Mesendoderm (in vitro differentiated cells): ENCODE measurements at regions not wholly inside any gene's neighbourhood (a gene's known extent, or its start where the extent isn't known, plus 50 kb on each side); places are given as distances from the start of the nearest gene placed in this dataset.

Source experiments
- DNase-seq: peaks from one replicate; pipeline ENCODE4 v3.0.0; 2013
- H2AK5ac ChIP-seq: 2 replicates; pipeline ENCODE4 v1.6.1; 2013; ENCODE audit warnings: low read length, inconsistent platforms
- H2BK120ac ChIP-seq: 2 replicates; pipeline ENCODE4 v1.6.1; 2013; ENCODE audit warnings: low read depth, mild to moderate bottlenecking, low read length, moderate library complexity, mixed read lengths
- H2BK15ac ChIP-seq: replicated peaks from 2 replicates; pipeline ENCODE4 v1.6.1; 2013; ENCODE audit warnings: low read depth, mild to moderate bottlenecking, moderate library complexity
- H2BK5ac ChIP-seq: 2 replicates; pipeline ENCODE4 v1.6.1; 2013; ENCODE audit warnings: low read length, inconsistent platforms
- H3K18ac ChIP-seq: 2 replicates; pipeline ENCODE4 v1.6.1; 2013; ENCODE audit warnings: mild to moderate bottlenecking, low read length, mixed read lengths
- H3K23ac ChIP-seq: one replicate; pipeline ENCODE4 v1.6.1; 2013; ENCODE audit warnings: low read length
- H3K27ac ChIP-seq: 2 replicates; pipeline ENCODE4 v1.5.1; 2013; ENCODE audit warnings: low read depth, mild to moderate bottlenecking, inconsistent platforms, low read length, moderate library complexity
- H3K27me3 ChIP-seq: 2 replicates; pipeline ENCODE4 v1.6.1; 2013; ENCODE audit warnings: low read length, control low read depth, mild to moderate bottlenecking, inconsistent platforms; ENCODE audit not compliant: insufficient read depth, poor library complexity
- H3K36me3 ChIP-seq: 2 replicates; pipeline ENCODE4 v1.6.1; 2013; ENCODE audit warnings: low read length, inconsistent platforms; ENCODE audit not compliant: control insufficient read depth, insufficient read depth
- H3K4ac ChIP-seq: one replicate; pipeline ENCODE4 v1.6.1; 2013; ENCODE audit warnings: low read depth, mild to moderate bottlenecking, low read length, moderate library complexity
- H3K4me1 ChIP-seq: 2 replicates; pipeline ENCODE4 v1.6.1; 2013; ENCODE audit warnings: low read depth, low read length, inconsistent platforms; ENCODE audit not compliant: control insufficient read depth
- H3K4me2 ChIP-seq: 2 replicates; pipeline ENCODE4 v1.6.1; 2013; ENCODE audit warnings: low read length
- H3K4me3 ChIP-seq: 2 replicates; pipeline ENCODE4 v1.5.1; 2013; ENCODE audit warnings: mild to moderate bottlenecking, low read length
- H3K56ac ChIP-seq: one replicate; pipeline ENCODE4 v1.6.1; 2013; ENCODE audit warnings: low read length
- H3K79me1 ChIP-seq: 2 replicates; pipeline ENCODE4 v1.6.1; 2013; ENCODE audit warnings: low read length, inconsistent platforms
- H3K79me2 ChIP-seq: 2 replicates; pipeline ENCODE4 v1.6.1; 2013; ENCODE audit warnings: mild to moderate bottlenecking, low read length; ENCODE audit not compliant: control insufficient read depth, insufficient read depth
- H3K9ac ChIP-seq: 2 replicates; pipeline ENCODE4 v1.6.1; 2013; ENCODE audit warnings: low read length, inconsistent platforms
- H4K5ac ChIP-seq: one replicate; pipeline ENCODE4 v1.6.1; 2013; ENCODE audit warnings: low read length
- H4K8ac ChIP-seq: one replicate; pipeline ENCODE4 v1.6.1; 2013; ENCODE audit warnings: low read depth, mild to moderate bottlenecking, control low read depth, low read length, moderate library complexity
- WGBS: extraction: QIAGEN DNeasy Blood & Tissue Kit; methylation state at CpG from one replicate; pipeline ENCODE4 v1.1.7; 2013; ENCODE audit warnings: low lambda C conversion rate, missing lambda C conversion rate; ENCODE audit not compliant: insufficient coverage; ENCODE audit errors: extremely low coverage; 5-methylcytosine and 5-hydroxymethylcytosine counted together

DNA sequence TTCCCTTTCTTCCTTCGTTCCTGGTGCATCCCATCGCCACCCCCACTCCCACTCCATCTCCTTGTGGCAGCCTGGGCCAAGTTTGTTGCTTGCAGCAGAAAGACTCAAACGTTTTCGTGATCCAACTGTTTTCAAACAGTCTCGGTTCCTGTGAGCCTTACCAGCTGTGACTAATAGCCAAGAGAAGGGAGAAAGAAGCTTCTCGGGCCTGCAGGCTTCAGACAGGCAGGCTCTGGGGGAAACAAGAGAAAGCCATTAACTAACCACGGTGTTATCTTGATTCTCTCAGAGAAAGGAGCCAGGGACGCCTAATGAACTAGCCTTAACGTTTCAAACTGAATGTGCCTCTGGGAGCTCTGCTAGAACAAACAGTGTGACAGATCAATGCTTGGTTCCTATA is 742.0 kb downstream of the NR2F2 start:
- Histone ChIP-seq H3K4ac (no peak overlapping the region), H3K4me1 (no peaks in the 10 kb centered on the region), H3K36me3 (no peaks in the 10 kb centered on the region), H3K23ac (no peak overlapping the region), H2BK5ac (no peak overlapping the region), H3K79me2 (no peaks in the 10 kb centered on the region), H3K9ac (no peak overlapping the region), H2AK5ac (no peak overlapping the region), H3K4me3 (no peak overlapping the region), H3K18ac (no peak overlapping the region), H3K79me1 (no peaks in the 10 kb centered on the region), H3K4me2 (no peak overlapping the region), H3K27me3 (no peaks in the 10 kb centered on the region), H4K8ac (no peak overlapping the region), H2BK15ac (no peak overlapping the region), H4K5ac (no peak overlapping the region), H3K56ac (no peak overlapping the region), H2BK120ac (no peak overlapping the region), H3K27ac (no peak overlapping the region)
- no peak for DNase-seq
- no CpG with 5 or more reads among the region's 9 CpGs for WGBS

DNA sequence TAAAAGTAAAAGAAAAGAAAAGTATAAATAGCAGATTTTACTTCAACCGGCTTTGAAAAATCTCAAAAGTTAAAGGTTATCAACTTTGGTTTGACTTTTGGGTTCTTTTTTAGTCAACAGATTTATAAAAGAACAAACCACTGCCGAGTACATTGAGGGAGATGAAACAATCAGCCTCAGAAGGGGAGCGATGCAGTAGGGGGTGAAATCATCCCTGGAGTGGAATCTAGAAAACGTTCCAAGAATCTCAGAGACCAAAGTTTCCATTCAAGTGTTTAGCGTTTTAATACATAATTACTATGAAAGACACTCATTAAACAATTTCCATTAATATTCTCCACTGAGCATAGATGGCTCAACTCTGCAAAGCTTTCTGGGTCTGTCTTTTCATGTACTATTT is 745.5 kb downstream of the NR2F2 start:
- H4K5ac ChIP-seq: no peak overlapping the region
- H3K27ac ChIP-seq: no peak overlapping the region
- no peak overlapping the region for H3K4ac ChIP-seq
- no peak overlapping the region for H2BK120ac ChIP-seq
- no peak overlapping the region for H3K23ac ChIP-seq
- no peak for DNase-seq
- H3K4me2 ChIP-seq: no peak overlapping the region
- H2BK5ac ChIP-seq: no peak overlapping the region
- no peaks in the 10 kb centered on the region for H3K36me3 ChIP-seq
- H3K18ac ChIP-seq: no peak overlapping the region
- H4K8ac ChIP-seq: no peak overlapping the region
- no peaks in the 10 kb centered on the region for H3K79me2 ChIP-seq
- WGBS: no CpG with 5 or more reads among the region's 5 CpGs
- H3K4me3 ChIP-seq: no peak overlapping the region
- H3K56ac ChIP-seq: no peak overlapping the region
- H3K4me1 ChIP-seq: no peaks in the 10 kb centered on the region
- H2AK5ac ChIP-seq: no peak overlapping the region
- no peaks in the 10 kb centered on the region for H3K79me1 ChIP-seq
- no peak overlapping the region for H2BK15ac ChIP-seq
- no peaks in the 10 kb centered on the region for H3K27me3 ChIP-seq
- H3K9ac ChIP-seq: no peak overlapping the region

DNA sequence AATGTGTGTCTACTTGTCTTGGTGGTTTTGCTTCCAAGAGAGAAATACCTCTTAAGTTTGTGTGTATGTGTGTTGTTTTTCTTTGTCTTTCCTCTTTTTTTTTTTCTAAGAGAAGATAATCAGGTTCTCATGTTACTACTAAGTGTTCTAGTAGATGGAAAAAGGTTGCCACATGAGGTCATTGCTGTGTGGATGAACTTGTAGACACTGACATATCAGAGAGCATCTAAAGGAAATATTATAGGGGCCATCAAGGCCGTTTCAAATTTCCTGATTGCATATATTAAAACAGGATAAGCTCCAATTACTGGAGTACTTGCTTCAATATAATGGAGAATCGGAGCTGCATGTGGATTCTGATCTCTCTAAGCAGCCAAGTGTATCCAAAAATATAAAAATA is 747.5 kb downstream of the NR2F2 start:
- no CpG with 5 or more reads among the region's 2 CpGs for WGBS
- no peak overlapping the region for H2BK120ac ChIP-seq
- no peak overlapping the region for H4K5ac ChIP-seq
- H3K9ac ChIP-seq: no peak overlapping the region
- H3K79me1 ChIP-seq: no peaks in the 10 kb centered on the region
- no peak overlapping the region for H2BK5ac ChIP-seq
- H3K4me1 ChIP-seq: no peaks in the 10 kb centered on the region
- no peaks in the 10 kb centered on the region for H3K79me2 ChIP-seq
- DNase-seq: no peak
- no peak overlapping the region for H3K56ac ChIP-seq
- no peak overlapping the region for H4K8ac ChIP-seq
- no peak overlapping the region for H3K27ac ChIP-seq
- no peak overlapping the region for H3K4me3 ChIP-seq
- no peak overlapping the region for H3K4me2 ChIP-seq
- H2AK5ac ChIP-seq: no peak overlapping the region
- no peaks in the 10 kb centered on the region for H3K36me3 ChIP-seq
- H3K23ac ChIP-seq: no peak overlapping the region
- no peak overlapping the region for H2BK15ac ChIP-seq
- no peak overlapping the region for H3K4ac ChIP-seq
- H3K18ac ChIP-seq: no peak overlapping the region
- no peaks in the 10 kb centered on the region for H3K27me3 ChIP-seq

DNA sequence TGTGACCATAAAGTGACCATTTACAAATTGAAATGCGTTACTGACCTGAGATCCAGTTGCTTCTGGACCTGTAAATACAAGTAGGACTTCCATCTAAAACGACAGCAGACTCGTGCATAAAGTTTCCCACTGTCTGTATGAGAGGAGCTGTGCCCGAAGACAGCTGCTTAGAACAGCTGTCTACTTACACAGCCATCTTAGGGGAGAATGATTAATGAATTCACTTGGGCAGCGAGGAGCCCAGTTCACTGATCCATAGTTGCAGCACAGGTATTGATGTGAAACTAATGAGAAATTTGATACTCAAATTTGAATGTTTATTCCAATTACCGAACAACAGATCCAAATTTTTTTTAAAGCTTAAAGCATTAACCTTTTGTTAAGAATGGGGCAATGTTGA is 748.1 kb downstream of the NR2F2 start:
- H3K4me2 ChIP-seq: no peak overlapping the region
- no peak overlapping the region for H3K18ac ChIP-seq
- H3K27ac ChIP-seq: no peak overlapping the region
- no peak overlapping the region for H2BK5ac ChIP-seq
- no peak overlapping the region for H3K23ac ChIP-seq
- DNase-seq: no peak
- H2BK120ac ChIP-seq: no peak overlapping the region
- no peak overlapping the region for H4K8ac ChIP-seq
- no peak overlapping the region for H3K9ac ChIP-seq
- H3K4me3 ChIP-seq: no peak overlapping the region
- no peaks in the 10 kb centered on the region for H3K79me2 ChIP-seq
- no peak overlapping the region for H2AK5ac ChIP-seq
- H4K5ac ChIP-seq: no peak overlapping the region
- H3K79me1 ChIP-seq: no peaks in the 10 kb centered on the region
- no peaks in the 10 kb centered on the region for H3K36me3 ChIP-seq
- no peak overlapping the region for H3K4ac ChIP-seq
- H3K27me3 ChIP-seq: no peaks in the 10 kb centered on the region
- no peak overlapping the region for H2BK15ac ChIP-seq
- H3K4me1 ChIP-seq: no peaks in the 10 kb centered on the region
- WGBS: no CpG with 5 or more reads among the region's 6 CpGs
- H3K56ac ChIP-seq: no peak overlapping the region

DNA sequence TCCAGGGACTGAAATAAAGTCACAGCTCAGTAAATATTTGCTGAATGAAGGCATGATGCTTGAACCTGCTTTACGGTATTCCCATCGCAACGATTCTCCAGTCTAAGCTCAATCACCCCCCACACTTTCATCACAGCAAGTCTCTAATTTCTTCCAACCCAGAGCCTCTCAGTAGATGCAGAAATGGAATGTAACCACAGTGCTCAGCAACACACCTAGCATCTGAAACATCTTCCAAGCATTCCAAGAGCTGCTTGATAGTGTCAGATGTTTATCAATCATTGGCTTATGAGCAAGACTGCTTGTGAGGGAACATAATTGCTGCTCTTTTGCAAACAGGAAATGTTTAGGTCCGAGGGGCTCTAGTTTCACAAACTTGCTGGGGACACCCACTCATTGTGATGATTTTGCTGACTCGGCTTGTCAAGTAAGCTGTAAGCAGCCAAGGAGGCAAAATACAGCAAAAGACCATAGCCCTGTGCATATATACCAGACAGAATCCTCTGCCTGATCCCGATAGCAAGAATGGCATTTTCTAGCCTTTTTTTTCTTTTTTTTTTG is 751.2 kb downstream of the NR2F2 start:
- H3K4ac ChIP-seq: no peak overlapping the region
- no peaks in the 10 kb centered on the region for H3K79me1 ChIP-seq
- no peaks in the 10 kb centered on the region for H3K36me3 ChIP-seq
- WGBS: no CpG with 5 or more reads among the region's 6 CpGs
- no peaks in the 10 kb centered on the region for H3K79me2 ChIP-seq
- no peak overlapping the region for H3K18ac ChIP-seq
- H2BK15ac ChIP-seq: no peak overlapping the region
- H2AK5ac ChIP-seq: no peak overlapping the region
- no peaks in the 10 kb centered on the region for H3K4me1 ChIP-seq
- no peak overlapping the region for H3K27ac ChIP-seq
- no peak overlapping the region for H2BK5ac ChIP-seq
- H3K4me3 ChIP-seq: no peak overlapping the region
- H4K5ac ChIP-seq: no peak overlapping the region
- peak; percentile 10 for DNase-seq
- no peak overlapping the region for H3K4me2 ChIP-seq
- H3K9ac ChIP-seq: no peak overlapping the region
- no peak overlapping the region for H3K56ac ChIP-seq
- no peak overlapping the region for H2BK120ac ChIP-seq
- no peaks in the 10 kb centered on the region for H3K27me3 ChIP-seq
- H4K8ac ChIP-seq: no peak overlapping the region
- H3K23ac ChIP-seq: no peak overlapping the region

DNA sequence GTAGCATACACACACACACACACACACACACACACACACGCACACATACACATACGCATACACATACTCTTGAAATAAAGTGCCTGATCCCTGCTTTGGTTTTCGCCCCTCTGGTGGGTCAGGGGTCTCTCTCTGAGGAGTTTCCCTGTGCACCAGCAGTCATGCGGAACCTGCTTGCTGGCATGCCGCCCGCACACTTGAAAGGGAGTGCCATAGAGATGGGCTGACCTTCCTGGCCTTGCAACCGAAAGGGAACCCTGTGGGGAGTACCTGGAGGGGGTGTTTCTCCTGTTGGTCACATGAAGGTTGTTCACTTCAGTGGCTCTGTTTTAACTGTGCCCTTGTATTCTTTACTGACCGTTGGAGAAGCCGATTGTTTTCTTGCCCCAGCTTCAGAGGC is 752.3 kb downstream of the NR2F2 start:
- Histone ChIP-seq H3K56ac (no peak overlapping the region), H4K5ac (no peak overlapping the region), H3K9ac (no peak overlapping the region), H3K18ac (no peak overlapping the region), H3K4ac (no peak overlapping the region), H3K36me3 (no peaks in the 10 kb centered on the region), H2BK5ac (no peak overlapping the region), H3K23ac (no peak overlapping the region), H3K27ac (no peak overlapping the region), H3K4me2 (no peak overlapping the region), H3K79me1 (no peaks in the 10 kb centered on the region), H3K4me3 (no peak overlapping the region), H2BK15ac (no peak overlapping the region), H3K27me3 (no peaks in the 10 kb centered on the region), H3K79me2 (no peaks in the 10 kb centered on the region), H3K4me1 (no peaks in the 10 kb centered on the region), H2BK120ac (no peak overlapping the region), H4K8ac (no peak overlapping the region), H2AK5ac (no peak overlapping the region)
- no CpG with 5 or more reads among the region's 9 CpGs for WGBS
- no peak for DNase-seq
